ENCODE measurements at regions not wholly inside any gene's neighbourhood (a gene's known extent, or its start where the extent isn't known, plus 50 kb on each side); places are given as distances from the start of the nearest gene placed in this dataset.

GRCh38 chr18:26772691-26773090 is 92.8 kb downstream of the AQP4 start:
- DNase-seq (no peak), FAIRE-seq (no peak)
- no peak overlapping the region for H3K4me3 ChIP-seq (ENCODE audit: low read depth in 1 of 3, low read length in 3 of 3)
- H3K27ac ChIP-seq (ENCODE audit: low read depth in 1 of 3, low read length in 2 of 3), result no peak overlapping the region
- H3K4me1 ChIP-seq (ENCODE audit: control insufficient read depth in 3 of 3, insufficient read depth in 2 of 3, low read depth in 1 of 3, low read length in 2 of 3), result no peaks in the 10 kb centered on the region
- peaks cover 0 to 2% (median 0%) of the 10 kb centered on the region in 3 donors for H3K27me3 ChIP-seq (ENCODE audit: control insufficient read depth in 3 of 3, insufficient read depth in 3 of 3, low read length in 3 of 3)
- WGBS, 3 donors, result 52 to 77% (median 64%) methylated on average over 2 of the region's 2 CpGs
- H3K36me3 ChIP-seq (ENCODE audit: control insufficient read depth in 3 of 3, insufficient read depth in 2 of 3, low read depth in 1 of 3, low read length in 3 of 3), result no peaks in the 10 kb centered on the region
- H3K9me3 ChIP-seq (ENCODE audit: control insufficient read depth in 2 of 2, insufficient read depth in 1 of 2, low read depth in 1 of 2, low read length in 1 of 2), result no peaks in the 10 kb centered on the region

- Histone ChIP-seq H3K4me1 (ENCODE audit: control insufficient read depth in 3 of 3, insufficient read depth in 2 of 3, low read depth in 1 of 3, low read length in 2 of 3) (no peaks in the 10 kb centered on the region), H3K27me3 (ENCODE audit: control insufficient read depth in 3 of 3, insufficient read depth in 3 of 3, low read length in 3 of 3) (peaks cover 0 to 3% (median 0%) of the 10 kb centered on the region in 3 donors), H3K36me3 (ENCODE audit: control insufficient read depth in 3 of 3, insufficient read depth in 2 of 3, low read depth in 1 of 3, low read length in 3 of 3) (no peaks in the 10 kb centered on the region), H3K4me3 (ENCODE audit: low read depth in 1 of 3, low read length in 3 of 3) (no peak overlapping the region), H3K9me3 (ENCODE audit: control insufficient read depth in 2 of 2, insufficient read depth in 1 of 2, low read depth in 1 of 2, low read length in 1 of 2) (no peaks in the 10 kb centered on the region), H3K27ac (ENCODE audit: low read depth in 1 of 3, low read length in 2 of 3) (no peak overlapping the region)
- FAIRE-seq (no peak), DNase-seq (no peak)
- WGBS, 3 donors, result 9 to 29% (median 25%) methylated on average over 1 of the region's 1 CpG
Observed at GRCh38 chr18:26771524-26771923, 94.0 kb downstream of the AQP4 start.

DNA sequence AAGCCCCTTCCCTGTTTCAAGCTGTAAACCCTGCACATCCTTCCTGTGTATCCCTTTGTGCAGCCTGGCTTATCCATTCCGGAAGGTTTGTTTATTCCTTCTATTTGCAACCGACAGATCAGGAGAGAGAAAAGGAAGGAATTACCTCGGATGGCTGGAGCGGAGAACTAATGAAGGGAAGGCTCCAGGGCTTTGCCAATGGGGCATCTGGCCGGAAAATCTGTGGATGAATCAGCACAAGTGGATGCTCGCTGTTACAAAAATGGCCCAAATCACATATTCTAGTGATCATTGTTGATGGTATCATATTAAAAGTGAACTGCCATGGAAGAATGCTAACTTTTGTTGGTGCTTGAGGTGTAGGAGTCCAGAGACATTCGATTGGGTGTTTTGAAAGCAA is 97.1 kb downstream of the AQP4 start:
- no peaks in the 10 kb centered on the region for H3K9me3 ChIP-seq (ENCODE audit: control insufficient read depth in 2 of 2, insufficient read depth in 1 of 2, low read depth in 1 of 2, low read length in 1 of 2)
- H3K27me3 ChIP-seq (ENCODE audit: control insufficient read depth in 3 of 3, insufficient read depth in 3 of 3, low read length in 3 of 3), result peaks cover 0 to 3% (median 0%) of the 10 kb centered on the region in 3 donors
- no peaks in the 10 kb centered on the region for H3K4me1 ChIP-seq (ENCODE audit: control insufficient read depth in 3 of 3, insufficient read depth in 2 of 3, low read depth in 1 of 3, low read length in 2 of 3)
- FAIRE-seq (no peak), DNase-seq (no peak)
- H3K4me3 ChIP-seq (ENCODE audit: low read depth in 1 of 3, low read length in 3 of 3), result no peak overlapping the region
- no peak overlapping the region for H3K27ac ChIP-seq (ENCODE audit: low read depth in 1 of 3, low read length in 2 of 3)
- WGBS, 3 donors, result 56 to 75% (median 65%) methylated on average over 7 of the region's 7 CpGs
- H3K36me3 ChIP-seq (ENCODE audit: control insufficient read depth in 3 of 3, insufficient read depth in 2 of 3, low read depth in 1 of 3, low read length in 3 of 3), result no peaks in the 10 kb centered on the region

- H3K4me1 ChIP-seq (ENCODE audit: control insufficient read depth in 3 of 3, insufficient read depth in 2 of 3, low read depth in 1 of 3, low read length in 2 of 3), result no peaks in the 10 kb centered on the region
- FAIRE-seq (no peak), DNase-seq (no peak)
- no peaks in the 10 kb centered on the region for H3K36me3 ChIP-seq (ENCODE audit: control insufficient read depth in 3 of 3, insufficient read depth in 2 of 3, low read depth in 1 of 3, low read length in 3 of 3)
- H3K4me3 ChIP-seq (ENCODE audit: low read depth in 1 of 3, low read length in 3 of 3), result no peak overlapping the region
- no peaks in the 10 kb centered on the region for H3K9me3 ChIP-seq (ENCODE audit: control insufficient read depth in 2 of 2, insufficient read depth in 1 of 2, low read depth in 1 of 2, low read length in 1 of 2)
- peaks cover 0 to 3% (median 0%) of the 10 kb centered on the region in 3 donors for H3K27me3 ChIP-seq (ENCODE audit: control insufficient read depth in 3 of 3, insufficient read depth in 3 of 3, low read length in 3 of 3)
- WGBS, 3 donors, result 94 to 100% (median 95%) methylated on average over 2 of the region's 2 CpGs
- no peak overlapping the region for H3K27ac ChIP-seq (ENCODE audit: low read depth in 1 of 3, low read length in 2 of 3)
Observed at GRCh38 chr18:26765498-26765897, 100.0 kb downstream of the AQP4 start.

GRCh38 chr18:26764586-26764985 is 100.9 kb downstream of the AQP4 start:
- FAIRE-seq, result no peak
- no peak overlapping the region for H3K4me3 ChIP-seq (ENCODE audit: low read depth in 1 of 3, low read length in 3 of 3)

GRCh38 chr18:26764177-26764576 is 101.3 kb downstream of the AQP4 start:
- DNase-seq (no peak), FAIRE-seq (no peak)
- Histone ChIP-seq H3K27ac (ENCODE audit: low read depth in 1 of 3, low read length in 2 of 3) (no peak overlapping the region), H3K36me3 (ENCODE audit: control insufficient read depth in 3 of 3, insufficient read depth in 2 of 3, low read depth in 1 of 3, low read length in 3 of 3) (no peaks in the 10 kb centered on the region), H3K27me3 (ENCODE audit: control insufficient read depth in 3 of 3, insufficient read depth in 3 of 3, low read length in 3 of 3) (peaks cover 0 to 3% (median 0%) of the 10 kb centered on the region in 3 donors), H3K4me1 (ENCODE audit: control insufficient read depth in 3 of 3, insufficient read depth in 2 of 3, low read depth in 1 of 3, low read length in 2 of 3) (no peaks in the 10 kb centered on the region), H3K4me3 (ENCODE audit: low read depth in 1 of 3, low read length in 3 of 3) (no peak overlapping the region), H3K9me3 (ENCODE audit: control insufficient read depth in 2 of 2, insufficient read depth in 1 of 2, low read depth in 1 of 2, low read length in 1 of 2) (no peaks in the 10 kb centered on the region)
- WGBS, 3 donors, result 86 to 91% (median 88%) methylated on average over 1 of the region's 1 CpG

More at GRCh38 chr18:26764586-26764985, 100.9 kb downstream of the AQP4 start:
- no peak for DNase-seq
- H3K9me3 ChIP-seq (ENCODE audit: control insufficient read depth in 2 of 2, insufficient read depth in 1 of 2, low read depth in 1 of 2, low read length in 1 of 2), result no peaks in the 10 kb centered on the region
- peaks cover 0 to 3% (median 0%) of the 10 kb centered on the region in 3 donors for H3K27me3 ChIP-seq (ENCODE audit: control insufficient read depth in 3 of 3, insufficient read depth in 3 of 3, low read length in 3 of 3)
- no peaks in the 10 kb centered on the region for H3K4me1 ChIP-seq (ENCODE audit: control insufficient read depth in 3 of 3, insufficient read depth in 2 of 3, low read depth in 1 of 3, low read length in 2 of 3)
- H3K36me3 ChIP-seq (ENCODE audit: control insufficient read depth in 3 of 3, insufficient read depth in 2 of 3, low read depth in 1 of 3, low read length in 3 of 3), result no peaks in the 10 kb centered on the region
- no peak overlapping the region for H3K27ac ChIP-seq (ENCODE audit: low read depth in 1 of 3, low read length in 2 of 3)

- H3K4me1 ChIP-seq (ENCODE audit: control insufficient read depth in 3 of 3, insufficient read depth in 2 of 3, low read depth in 1 of 3, low read length in 2 of 3), result no peaks in the 10 kb centered on the region
- no peaks in the 10 kb centered on the region for H3K9me3 ChIP-seq (ENCODE audit: control insufficient read depth in 2 of 2, insufficient read depth in 1 of 2, low read depth in 1 of 2, low read length in 1 of 2)
- FAIRE-seq (no peak), DNase-seq (no peak)
- H3K4me3 ChIP-seq (ENCODE audit: low read depth in 1 of 3, low read length in 3 of 3), result no peak overlapping the region
- WGBS, 3 donors, result 50 to 71% (median 63%) methylated on average over 6 of the region's 6 CpGs
- H3K36me3 ChIP-seq (ENCODE audit: control insufficient read depth in 3 of 3, insufficient read depth in 2 of 3, low read depth in 1 of 3, low read length in 3 of 3), result no peaks in the 10 kb centered on the region
- peaks cover 0 to 3% (median 0%) of the 10 kb centered on the region in 3 donors for H3K27me3 ChIP-seq (ENCODE audit: control insufficient read depth in 3 of 3, insufficient read depth in 3 of 3, low read length in 3 of 3)
- H3K27ac ChIP-seq (ENCODE audit: low read depth in 1 of 3, low read length in 2 of 3), result no peak overlapping the region
Observed at GRCh38 chr18:26763446-26764110, 101.9 kb downstream of the AQP4 start.

- FAIRE-seq (no peak), DNase-seq (peak; percentile 43 to 52)
- Histone ChIP-seq H3K36me3 (ENCODE audit: control insufficient read depth in 3 of 3, insufficient read depth in 2 of 3, low read depth in 1 of 3, low read length in 3 of 3) (no peaks in the 10 kb centered on the region), H3K27me3 (ENCODE audit: control insufficient read depth in 3 of 3, insufficient read depth in 3 of 3, low read length in 3 of 3) (no peaks in the 10 kb centered on the region), H3K27ac (ENCODE audit: low read depth in 1 of 3, low read length in 2 of 3) (no peak overlapping the region), H3K4me1 (ENCODE audit: control insufficient read depth in 3 of 3, insufficient read depth in 2 of 3, low read depth in 1 of 3, low read length in 2 of 3) (peaks cover 0 to 11% (median 0%) of the 10 kb centered on the region in 3 donors), H3K9me3 (ENCODE audit: control insufficient read depth in 2 of 2, insufficient read depth in 1 of 2, low read depth in 1 of 2, low read length in 1 of 2) (no peaks in the 10 kb centered on the region), H3K4me3 (ENCODE audit: low read depth in 1 of 3, low read length in 3 of 3) (no peak overlapping the region)
- WGBS, 3 donors, result 9 to 31% (median 15%) methylated on average over 4 of the region's 4 CpGs
Observed at GRCh38 chr18:26757263-26758019, 108.1 kb downstream of the AQP4 start.
